SK-N-SH treated with all-trans-retinoic acid at 6 μM for 48 hours (cell line): ENCODE measurements at regions not wholly inside any gene's neighbourhood (a gene's known extent, or its start where the extent isn't known, plus 50 kb on each side); places are given as distances from the start of the nearest gene placed in this dataset.

Source experiments
- ATAC-seq: fragments of 200-7000 bp; cut with Tn5 transposase; 3 replicates; pipeline ENCODE4 v1.9.1; 2020; ENCODE audit warnings: mild to moderate bottlenecking, moderate library complexity
- ARNTL ChIP-seq: fragments of 450-650 bp; formaldehyde crosslinking; IDR thresholded peaks from 2 replicates; pipeline ENCODE4 v1.5.0; 2020; ENCODE audit warnings: low read depth, mild to moderate bottlenecking, moderate library complexity, borderline replicate concordance
- BACH2 ChIP-seq: fragments of 250-450 bp; sonication (Bioruptor Pico); IDR thresholded peaks from 2 replicates; pipeline ENCODE4 v1.9.0; 2021; ENCODE audit warnings: mild to moderate bottlenecking, borderline replicate concordance
- CSDC2 ChIP-seq: fragments of 250-450 bp; sonication (Bioruptor Pico); IDR thresholded peaks from 2 replicates; pipeline ENCODE4 v1.5.0; 2020; ENCODE audit warnings: mild to moderate bottlenecking, moderate library complexity
- CSRNP3 ChIP-seq: fragments of 250-450 bp; sonication (Bioruptor Pico); IDR thresholded peaks from 2 replicates; pipeline ENCODE4 v1.5.1; 2021; ENCODE audit warnings: mild to moderate bottlenecking, moderate library complexity
- ESRRG ChIP-seq: fragments of 250-450 bp; sonication (Bioruptor Pico); IDR thresholded peaks from 2 replicates; pipeline ENCODE4 v1.6.1; 2021; ENCODE audit warnings: mild to moderate bottlenecking
- ISL1 ChIP-seq: fragments of 250-450 bp; sonication (Bioruptor Pico); IDR thresholded peaks from 2 replicates; pipeline ENCODE4 v2.1.2; 2022; ENCODE audit warnings: mild to moderate bottlenecking, moderate library complexity
- OSR1 ChIP-seq: fragments of 250-450 bp; sonication (Bioruptor Pico); IDR thresholded peaks from 2 replicates; pipeline ENCODE4 v1.8.0; 2022; ENCODE audit warnings: moderate library complexity, mild to moderate bottlenecking, inconsistent platforms
- PPARA ChIP-seq: fragments of 250-450 bp; sonication (Bioruptor Pico); IDR thresholded peaks from 2 replicates; pipeline ENCODE4 v1.5.0; 2020; ENCODE audit warnings: mild to moderate bottlenecking, borderline replicate concordance
- RARB ChIP-seq: fragments of 250-450 bp; sonication (Bioruptor Pico); IDR thresholded peaks from 2 replicates; pipeline ENCODE4 v1.8.0; 2021; ENCODE audit warnings: mild to moderate bottlenecking, moderate library complexity
- SNAI2 ChIP-seq: fragments of 250-450 bp; sonication (Bioruptor Pico); IDR thresholded peaks from 2 replicates; pipeline ENCODE4 v1.5.0; 2020; ENCODE audit warnings: mild to moderate bottlenecking, moderate library complexity
- TCF4 ChIP-seq: fragments of 250-450 bp; sonication (Bioruptor Pico); IDR thresholded peaks from 2 replicates; pipeline ENCODE4 v1.8.0; 2021; ENCODE audit warnings: mild to moderate bottlenecking, moderate library complexity, borderline replicate concordance
- TOX ChIP-seq: fragments of 250-450 bp; sonication (Bioruptor Pico); IDR thresholded peaks from 2 replicates; pipeline ENCODE4 v1.8.0; 2021; ENCODE audit warnings: mild to moderate bottlenecking, moderate library complexity, borderline replicate concordance
- TSHZ2 ChIP-seq: fragments of 250-450 bp; sonication (Bioruptor Pico); IDR thresholded peaks from 2 replicates; pipeline ENCODE4 v1.5.0; 2020; ENCODE audit warnings: mild to moderate bottlenecking, moderate library complexity
- ZC3H10 ChIP-seq: fragments of 250-450 bp; sonication (Bioruptor Pico); IDR thresholded peaks from 2 replicates; pipeline ENCODE4 v1.5.1; 2021; ENCODE audit warnings: mild to moderate bottlenecking, moderate library complexity
- ZFP3 ChIP-seq: fragments of 250-450 bp; sonication (Bioruptor Pico); IDR thresholded peaks from 2 replicates; pipeline ENCODE4 v1.5.0; 2020; ENCODE audit warnings: mild to moderate bottlenecking, moderate library complexity
- ZFP30 ChIP-seq: fragments of 450-650 bp; formaldehyde crosslinking; IDR thresholded peaks from 2 replicates; pipeline ENCODE4 v1.5.0; 2022; ENCODE audit warnings: mild to moderate bottlenecking, moderate library complexity
- ZNF565 ChIP-seq: fragments of 450-650 bp; formaldehyde crosslinking; conservative IDR thresholded peaks from 2 replicates; pipeline ENCODE4 v1.5.0; 2020; ENCODE audit warnings: low read depth, mild to moderate bottlenecking, moderate library complexity
- ZNF70 ChIP-seq: fragments of 450-650 bp; formaldehyde crosslinking; IDR thresholded peaks from 2 replicates; pipeline ENCODE4 v1.5.0; 2020; ENCODE audit warnings: mild to moderate bottlenecking, moderate library complexity
- ZNF8 ChIP-seq: fragments of 450-650 bp; formaldehyde crosslinking; IDR thresholded peaks from 2 replicates; pipeline ENCODE4 v1.5.0; 2020; ENCODE audit warnings: mild to moderate bottlenecking, moderate library complexity
- TF ChIP-seq, protein P1 (sequence below): fragments of 250-450 bp; sonication (Bioruptor Pico); IDR thresholded peaks from 2 replicates; pipeline ENCODE4 v1.8.0; 2020; ENCODE audit warnings: mild to moderate bottlenecking, moderate library complexity, borderline replicate concordance
- TF ChIP-seq, protein P2 (sequence below): fragments of 250-450 bp; sonication (Bioruptor Pico); IDR thresholded peaks from 2 replicates; pipeline ENCODE4 v1.8.0; 2021; ENCODE audit warnings: low read depth, mild to moderate bottlenecking, moderate library complexity, borderline replicate concordance
- TF ChIP-seq, protein P3 (sequence below): fragments of 250-450 bp; sonication (Bioruptor Pico); IDR thresholded peaks from 2 replicates; pipeline ENCODE4 v1.5.1; 2020; ENCODE audit warnings: low read depth, mild to moderate bottlenecking, moderate library complexity

- no peak for ATAC-seq
- TF ChIP-seq ZC3H10, result no peak
- TF ChIP-seq BACH2 (CRISPR knock-in tag), result no peak
- no peak for TF ChIP-seq ESRRG
- TF ChIP-seq RARB (CRISPR knock-in tag), result no peak
- no peak for TF ChIP-seq OSR1 (CRISPR knock-in tag)
- no peak for TF ChIP-seq CSDC2 (CRISPR knock-in tag)
- no peak for TF ChIP-seq ZFP30 (CRISPR knock-in tag)
- TF ChIP-seq, protein P1, sequence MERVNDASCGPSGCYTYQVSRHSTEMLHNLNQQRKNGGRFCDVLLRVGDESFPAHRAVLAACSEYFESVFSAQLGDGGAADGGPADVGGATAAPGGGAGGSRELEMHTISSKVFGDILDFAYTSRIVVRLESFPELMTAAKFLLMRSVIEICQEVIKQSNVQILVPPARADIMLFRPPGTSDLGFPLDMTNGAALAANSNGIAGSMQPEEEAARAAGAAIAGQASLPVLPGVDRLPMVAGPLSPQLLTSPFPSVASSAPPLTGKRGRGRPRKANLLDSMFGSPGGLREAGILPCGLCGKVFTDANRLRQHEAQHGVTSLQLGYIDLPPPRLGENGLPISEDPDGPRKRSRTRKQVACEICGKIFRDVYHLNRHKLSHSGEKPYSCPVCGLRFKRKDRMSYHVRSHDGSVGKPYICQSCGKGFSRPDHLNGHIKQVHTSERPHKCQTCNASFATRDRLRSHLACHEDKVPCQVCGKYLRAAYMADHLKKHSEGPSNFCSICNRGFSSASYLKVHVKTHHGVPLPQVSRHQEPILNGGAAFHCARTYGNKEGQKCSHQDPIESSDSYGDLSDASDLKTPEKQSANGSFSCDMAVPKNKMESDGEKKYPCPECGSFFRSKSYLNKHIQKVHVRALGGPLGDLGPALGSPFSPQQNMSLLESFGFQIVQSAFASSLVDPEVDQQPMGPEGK (CRISPR knock-in tag), result no peak
- TF ChIP-seq ZNF8, result no peak
- no peak for TF ChIP-seq CSRNP3 (CRISPR knock-in tag)
- TF ChIP-seq, protein P2, sequence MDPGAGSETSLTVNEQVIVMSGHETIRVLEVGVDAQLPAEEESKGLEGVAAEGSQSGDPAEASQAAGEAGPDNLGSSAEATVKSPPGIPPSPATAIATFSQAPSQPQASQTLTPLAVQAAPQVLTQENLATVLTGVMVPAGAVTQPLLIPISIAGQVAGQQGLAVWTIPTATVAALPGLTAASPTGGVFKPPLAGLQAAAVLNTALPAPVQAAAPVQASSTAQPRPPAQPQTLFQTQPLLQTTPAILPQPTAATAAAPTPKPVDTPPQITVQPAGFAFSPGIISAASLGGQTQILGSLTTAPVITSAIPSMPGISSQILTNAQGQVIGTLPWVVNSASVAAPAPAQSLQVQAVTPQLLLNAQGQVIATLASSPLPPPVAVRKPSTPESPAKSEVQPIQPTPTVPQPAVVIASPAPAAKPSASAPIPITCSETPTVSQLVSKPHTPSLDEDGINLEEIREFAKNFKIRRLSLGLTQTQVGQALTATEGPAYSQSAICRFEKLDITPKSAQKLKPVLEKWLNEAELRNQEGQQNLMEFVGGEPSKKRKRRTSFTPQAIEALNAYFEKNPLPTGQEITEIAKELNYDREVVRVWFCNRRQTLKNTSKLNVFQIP (CRISPR knock-in tag), result no peak
- no peak for TF ChIP-seq ISL1 (CRISPR knock-in tag)
- no peak for TF ChIP-seq ZFP3 (CRISPR knock-in tag)
- no peak for TF ChIP-seq TCF4
- no peak for TF ChIP-seq ZNF565 (CRISPR knock-in tag)
These were observed 176.0 kb downstream of the SATB1 start for GRCh38 chr3:18249126-18249525.

DNA sequence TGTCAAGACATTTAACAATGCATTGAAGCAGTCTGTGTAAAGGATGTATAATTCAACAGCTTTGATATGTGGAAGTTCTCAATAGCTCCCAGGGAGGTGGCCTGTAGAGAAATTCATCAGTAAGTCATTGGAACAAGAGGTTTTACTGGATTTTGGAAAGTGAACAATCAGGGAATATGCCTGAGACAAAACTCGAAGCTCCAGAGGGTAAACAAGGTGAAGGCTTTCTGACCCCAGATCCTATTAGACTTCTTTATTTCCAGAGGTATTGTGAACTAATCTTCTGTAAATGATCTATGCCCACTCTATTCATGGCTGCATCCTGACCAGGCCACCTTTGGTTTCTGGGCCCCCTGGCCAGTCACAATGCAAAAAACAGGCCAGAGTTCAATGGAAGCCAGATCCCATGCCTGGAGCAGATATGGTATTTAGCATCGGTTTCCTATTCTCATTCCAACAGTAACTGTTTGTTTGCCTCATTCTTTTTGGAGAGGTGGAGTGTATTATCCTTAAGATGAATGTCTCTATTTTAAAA lies 177.3 kb downstream of the SATB1 start:
- no peak for ATAC-seq
- no peak for TF ChIP-seq ISL1 (CRISPR knock-in tag)
- TF ChIP-seq ZC3H10, result no peak
- no peak for TF ChIP-seq PPARA
- no peak for TF ChIP-seq ZNF70 (CRISPR knock-in tag)
- no peak for TF ChIP-seq ARNTL (CRISPR knock-in tag)
- TF ChIP-seq, protein P3, sequence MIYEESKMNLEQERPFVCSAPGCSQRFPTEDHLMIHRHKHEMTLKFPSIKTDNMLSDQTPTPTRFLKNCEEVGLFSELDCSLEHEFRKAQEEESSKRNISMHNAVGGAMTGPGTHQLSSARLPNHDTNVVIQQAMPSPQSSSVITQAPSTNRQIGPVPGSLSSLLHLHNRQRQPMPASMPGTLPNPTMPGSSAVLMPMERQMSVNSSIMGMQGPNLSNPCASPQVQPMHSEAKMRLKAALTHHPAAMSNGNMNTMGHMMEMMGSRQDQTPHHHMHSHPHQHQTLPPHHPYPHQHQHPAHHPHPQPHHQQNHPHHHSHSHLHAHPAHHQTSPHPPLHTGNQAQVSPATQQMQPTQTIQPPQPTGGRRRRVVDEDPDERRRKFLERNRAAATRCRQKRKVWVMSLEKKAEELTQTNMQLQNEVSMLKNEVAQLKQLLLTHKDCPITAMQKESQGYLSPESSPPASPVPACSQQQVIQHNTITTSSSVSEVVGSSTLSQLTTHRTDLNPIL (CRISPR knock-in tag), result no peak
- TF ChIP-seq, protein P1 (CRISPR knock-in tag), result no peak
- TF ChIP-seq OSR1 (CRISPR knock-in tag), result no peak
- no peak for TF ChIP-seq CSDC2 (CRISPR knock-in tag)
- no peak for TF ChIP-seq TOX
- TF ChIP-seq TSHZ2 (CRISPR knock-in tag), result no peak
- TF ChIP-seq ZFP3 (CRISPR knock-in tag), result no peak
- no peak for TF ChIP-seq ZFP30 (CRISPR knock-in tag)
- no peak for TF ChIP-seq ZNF565 (CRISPR knock-in tag)
- no peak for TF ChIP-seq TCF4
- TF ChIP-seq ZNF8, result no peak
- TF ChIP-seq ESRRG, result no peak
- TF ChIP-seq, protein P2 (CRISPR knock-in tag), result no peak
- TF ChIP-seq SNAI2 (CRISPR knock-in tag), result no peak
- no peak for TF ChIP-seq RARB (CRISPR knock-in tag)
